BLaER1 treated with 17β-estradiol and CSF1 and Interleukin-3, amounts not matched to agents 10 nM and 100 nM (cell line): ENCODE measurements at regions not wholly inside any gene's neighbourhood (a gene's known extent, or its start where the extent isn't known, plus 50 kb on each side); places are given as distances from the start of the nearest gene placed in this dataset.
A peak's percentile ranks its signal among the peaks of the same experiment; 100 is the strongest.

Source experiments
- H3K27ac ChIP-seq, 11 experiments: shearing (Covaris generic); formaldehyde crosslinking; 2 replicates each; pipeline ENCODE4 v1.8.1; 2022
- H3K27me3 ChIP-seq, 11 experiments: shearing (Covaris generic); formaldehyde crosslinking; 2 replicates each; pipeline ENCODE4 v1.8.1; 2022
- H3K36me3 ChIP-seq, 11 experiments: shearing (Covaris generic); formaldehyde crosslinking; 2 replicates each; pipeline ENCODE4 v1.8.1; 2022
- H3K4me1 ChIP-seq, 10 experiments: shearing (Covaris generic); formaldehyde crosslinking; 2 replicates each; pipeline ENCODE4 v1.8.1; 2022
- H3K4me2 ChIP-seq, 11 experiments: shearing (Covaris generic); formaldehyde crosslinking; 2 replicates each; pipeline ENCODE4 v1.8.1; 2022
- H3K4me3 ChIP-seq, 10 experiments: shearing (Covaris generic); formaldehyde crosslinking; 2 replicates each; pipeline ENCODE4 v1.8.1; 2022
- H3K9ac ChIP-seq, 11 experiments: shearing (Covaris generic); formaldehyde crosslinking; 2 replicates each; pipeline ENCODE4 v1.8.1; 2022
- H3K9me3 ChIP-seq, 11 experiments: shearing (Covaris generic); formaldehyde crosslinking; replicated peaks in 1 of 11; 2 replicates each; pipeline ENCODE4 v1.8.1; 2022
- H4K20me1 ChIP-seq, 11 experiments: shearing (Covaris generic); formaldehyde crosslinking; 2 replicates each; pipeline ENCODE4 v1.8.1; 2022
- Cebpa-rat ChIP-seq, 11 experiments: shearing (Covaris generic); IDR thresholded peaks; 2 replicates each; pipeline ENCODE4 v1.8.1; 2022

DNA sequence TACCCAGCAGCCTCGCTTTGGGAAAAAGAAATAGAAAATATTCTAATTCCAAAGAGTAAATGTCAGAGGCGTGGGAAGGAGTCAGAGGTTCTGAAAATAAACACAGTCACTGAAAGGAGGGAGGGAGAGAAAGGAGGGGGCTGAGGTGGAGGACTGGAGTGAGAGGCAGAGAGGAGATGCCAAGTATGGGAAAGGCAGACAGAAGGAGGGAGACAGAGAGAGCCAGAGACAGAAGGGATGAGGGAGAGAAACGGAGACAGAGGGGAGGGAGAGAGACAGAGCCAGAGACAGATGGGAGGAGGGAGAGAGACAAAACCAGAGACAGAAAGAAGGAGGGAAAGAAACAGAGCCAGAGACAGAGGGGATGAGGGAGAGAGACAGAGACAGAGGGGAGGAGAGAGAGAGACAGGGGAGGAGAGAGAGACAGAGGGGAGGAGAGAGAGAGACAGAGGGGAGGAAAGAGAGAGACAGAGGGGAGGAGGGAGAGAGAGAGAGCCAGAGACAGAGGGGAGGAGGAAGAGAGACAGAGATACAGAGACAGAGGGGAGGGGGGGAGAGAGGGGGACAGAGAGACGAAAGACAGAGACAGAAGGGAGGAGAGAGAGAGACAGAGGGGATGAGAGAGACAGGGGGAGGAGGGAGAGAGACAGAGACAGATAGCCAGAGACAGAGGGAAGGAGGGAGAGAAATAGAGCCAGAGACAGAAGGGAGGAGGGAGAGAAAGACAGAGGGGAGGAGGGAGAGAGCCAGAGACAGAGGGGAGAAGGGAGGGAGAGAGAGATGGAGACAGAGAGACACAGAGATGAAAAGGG, 525.5 kb downstream of the MATN1 start:
- Histone ChIP-seq H3K36me3 (no peaks in the 10 kb centered on the region), H3K9me3 (peaks cover 8 to 22% (median 17%) of the 10 kb centered on the region in 11 experiments), H3K9ac (no peak overlapping the region), H3K27me3 (no peaks in the 10 kb centered on the region), H4K20me1 (no peaks in the 10 kb centered on the region), H3K4me2 (peak overlapping the region in 8 of 11 experiments; percentile 35 to 76 (median 61); a peak in 7 of 22 replicates), H3K4me3 (no peak overlapping the region), H3K27ac (no peak overlapping the region), H3K4me1 (peaks cover 13 to 32% (median 25%) of the 10 kb centered on the region in 10 experiments)
- no peak for TF ChIP-seq Cebpa-rat (IDR thresholded peaks at IDR 0.05)

DNA sequence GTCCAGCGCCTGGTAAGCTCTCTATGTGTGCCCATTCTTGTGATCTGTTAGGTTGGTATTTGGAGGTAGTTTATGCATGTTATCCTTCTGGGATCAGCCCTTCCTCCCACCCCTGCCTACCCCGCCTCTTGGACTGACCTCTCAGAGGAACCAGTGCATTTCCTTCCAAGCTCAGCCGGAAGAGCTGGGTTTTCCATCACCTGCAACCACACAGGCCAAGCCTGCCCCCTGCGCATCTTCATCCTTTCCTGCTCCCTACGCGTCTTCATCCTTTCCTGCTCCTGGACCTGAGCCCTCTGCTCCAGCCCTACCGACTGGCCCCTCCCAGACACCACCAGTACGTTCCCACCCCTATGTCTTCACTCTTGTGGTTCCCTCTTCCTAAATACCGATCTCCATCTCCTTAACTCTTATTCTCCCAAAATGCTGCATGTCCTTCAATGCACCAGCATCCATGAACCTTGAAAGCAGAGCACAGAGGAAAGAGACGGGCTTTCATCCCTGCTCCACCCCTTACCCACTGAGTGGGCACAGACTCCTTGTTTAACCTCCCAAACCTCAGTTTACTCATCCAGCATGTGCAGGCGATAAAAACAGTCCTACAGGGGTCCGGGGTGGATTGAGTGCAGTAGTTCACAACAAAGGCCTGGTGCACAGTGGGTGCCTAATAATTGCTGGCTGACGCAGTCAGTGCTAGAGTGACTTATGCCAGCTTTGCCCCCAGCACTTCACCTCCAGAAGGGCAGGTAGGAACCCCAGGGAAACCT, 526.3 kb downstream of the MATN1 start:
- Histone ChIP-seq H3K27me3 (no peaks in the 10 kb centered on the region), H3K4me1 (peaks cover 13 to 38% (median 26%) of the 10 kb centered on the region in 10 experiments), H3K4me2 (peak overlapping the region; percentile 35 to 76 (median 59)), H3K9ac (no peak overlapping the region), H4K20me1 (no peaks in the 10 kb centered on the region), H3K36me3 (no peaks in the 10 kb centered on the region), H3K4me3 (no peak overlapping the region), H3K9me3 (peaks cover 8 to 22% (median 17%) of the 10 kb centered on the region in 11 experiments), H3K27ac (no peak overlapping the region)
- TF ChIP-seq Cebpa-rat (IDR thresholded peaks at IDR 0.05), result no peak

DNA sequence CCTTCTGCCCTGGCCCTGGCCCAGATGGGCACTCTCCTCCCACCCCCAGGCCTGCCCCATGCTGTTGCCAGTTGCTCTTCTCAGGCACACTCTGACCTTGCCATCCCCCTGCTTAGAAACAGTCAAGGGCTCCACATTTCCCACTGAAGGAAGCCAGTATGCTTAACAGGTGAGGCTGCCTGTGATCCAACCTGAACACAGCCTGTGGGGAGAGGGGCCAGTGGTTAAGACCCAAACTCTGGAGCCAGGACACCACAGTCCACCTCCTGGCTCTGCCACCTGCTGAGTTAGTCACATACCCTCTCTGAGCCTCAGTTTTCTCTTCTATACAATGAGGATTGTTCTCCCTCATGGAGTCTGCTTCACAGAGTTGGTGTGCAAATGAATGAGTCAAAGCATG, 526.9 kb downstream of the MATN1 start:
- no peak for TF ChIP-seq Cebpa-rat (IDR thresholded peaks at IDR 0.05)
- Histone ChIP-seq H4K20me1 (no peaks in the 10 kb centered on the region), H3K9ac (no peak overlapping the region), H3K9me3 (peaks cover 6 to 18% (median 14%) of the 10 kb centered on the region in 11 experiments), H3K4me3 (no peak overlapping the region), H3K27ac (no peak overlapping the region), H3K27me3 (no peaks in the 10 kb centered on the region), H3K4me2 (peak overlapping the region; percentile 35 to 76 (median 59); a peak in 19 of 22 replicates), H3K4me1 (peaks cover 13 to 44% (median 28%) of the 10 kb centered on the region in 10 experiments), H3K36me3 (no peaks in the 10 kb centered on the region)

DNA sequence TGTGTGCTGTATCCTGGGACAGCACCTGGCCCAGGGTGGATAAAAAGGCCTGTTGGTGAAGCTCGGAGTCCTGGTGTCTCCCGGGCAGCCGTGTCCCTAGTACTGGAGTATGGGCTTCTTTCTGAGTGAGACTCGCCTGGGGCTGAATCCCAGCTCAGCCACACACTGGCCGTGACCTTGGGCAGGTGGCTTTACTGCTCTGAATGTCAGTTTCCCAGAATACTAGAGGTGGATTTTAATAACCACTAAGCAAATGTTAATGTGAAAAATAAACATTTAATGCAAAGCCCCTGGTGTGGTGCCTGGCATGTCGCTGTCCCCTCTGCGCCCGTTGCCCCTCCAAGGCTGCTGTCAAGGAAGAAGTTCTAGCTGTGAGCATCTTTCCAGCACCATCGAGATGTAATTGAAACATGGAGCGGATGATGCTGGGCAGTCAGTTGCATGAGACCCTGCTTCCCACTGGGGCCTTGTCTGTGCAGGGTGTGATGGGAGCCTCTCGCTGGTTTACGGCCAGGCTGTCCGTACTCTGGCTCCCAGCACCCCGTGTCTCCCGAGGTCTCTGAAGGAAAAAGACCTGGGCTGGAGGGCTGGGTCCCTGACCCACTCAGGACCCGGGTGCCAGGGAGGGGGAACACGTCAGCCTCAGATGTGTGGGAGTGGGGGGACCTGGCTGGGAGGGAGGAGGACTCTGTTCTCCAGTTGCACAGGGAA, 527.8 kb downstream of the MATN1 start:
- Histone ChIP-seq H3K9me3 (peaks cover 0 to 10% (median 7%) of the 10 kb centered on the region in 11 experiments; a peak in 16 of 22 replicates), H3K36me3 (no peaks in the 10 kb centered on the region), H3K4me1 (peaks cover 17 to 53% (median 33%) of the 10 kb centered on the region in 10 experiments), H3K27ac (no peak overlapping the region), H4K20me1 (no peaks in the 10 kb centered on the region), H3K4me3 (no peak overlapping the region), H3K4me2 (peak overlapping the region in 7 of 11 experiments; percentile 15 to 76 (median 59); a peak in 6 of 22 replicates), H3K27me3 (no peaks in the 10 kb centered on the region), H3K9ac (no peak overlapping the region)
- TF ChIP-seq Cebpa-rat (IDR thresholded peaks at IDR 0.05), result no peak

DNA sequence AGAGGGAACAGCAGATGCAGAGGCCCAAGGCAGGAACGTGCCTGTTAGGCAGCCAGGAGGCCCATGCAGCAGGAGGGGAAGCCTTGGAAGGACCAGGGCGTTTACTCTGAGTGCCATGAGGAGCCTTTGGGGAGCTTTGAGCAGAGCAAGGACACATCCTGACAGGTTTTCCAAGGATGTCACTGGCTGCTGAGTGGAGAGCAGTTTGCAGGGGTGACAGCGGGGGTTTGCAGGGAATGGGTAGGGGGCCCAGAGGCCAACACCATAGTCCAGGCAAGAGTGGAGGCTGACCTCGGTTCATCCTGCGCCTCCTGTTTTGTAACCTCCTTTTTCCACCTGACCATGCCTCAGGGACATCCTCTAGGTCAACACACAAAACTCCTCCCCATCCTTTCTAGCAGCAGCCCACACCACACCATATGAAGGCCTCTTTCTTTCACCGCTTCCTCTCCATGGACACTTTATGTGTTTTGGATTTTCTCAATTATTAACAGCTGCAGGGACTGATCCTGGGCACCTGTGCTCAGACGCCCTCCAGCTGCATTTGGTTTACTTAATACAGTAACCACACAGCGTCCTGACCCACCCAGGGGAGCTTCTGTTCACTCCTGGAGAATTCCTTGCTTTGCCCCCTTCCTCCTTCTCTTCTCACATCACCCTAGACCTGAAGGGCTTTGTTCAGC, 528.5 kb downstream of the MATN1 start:
- peaks cover 0 to 3% (median under 1%) of the 10 kb centered on the region in 11 experiments; a peak in 8 of 22 replicates for H3K9me3 ChIP-seq
- H4K20me1 ChIP-seq, result no peaks in the 10 kb centered on the region
- H3K27me3 ChIP-seq, result no peaks in the 10 kb centered on the region
- peaks cover 17 to 60% (median 33%) of the 10 kb centered on the region in 10 experiments for H3K4me1 ChIP-seq
- H3K4me2 ChIP-seq, result peak overlapping the region in 8 of 11 experiments; percentile 1 to 59 (median 22); a peak in 7 of 22 replicates
- H3K9ac ChIP-seq, result no peak overlapping the region
- TF ChIP-seq Cebpa-rat (IDR thresholded peaks at IDR 0.05), result no peak
- no peak overlapping the region for H3K4me3 ChIP-seq
- no peaks in the 10 kb centered on the region for H3K36me3 ChIP-seq
- no peak overlapping the region for H3K27ac ChIP-seq

DNA sequence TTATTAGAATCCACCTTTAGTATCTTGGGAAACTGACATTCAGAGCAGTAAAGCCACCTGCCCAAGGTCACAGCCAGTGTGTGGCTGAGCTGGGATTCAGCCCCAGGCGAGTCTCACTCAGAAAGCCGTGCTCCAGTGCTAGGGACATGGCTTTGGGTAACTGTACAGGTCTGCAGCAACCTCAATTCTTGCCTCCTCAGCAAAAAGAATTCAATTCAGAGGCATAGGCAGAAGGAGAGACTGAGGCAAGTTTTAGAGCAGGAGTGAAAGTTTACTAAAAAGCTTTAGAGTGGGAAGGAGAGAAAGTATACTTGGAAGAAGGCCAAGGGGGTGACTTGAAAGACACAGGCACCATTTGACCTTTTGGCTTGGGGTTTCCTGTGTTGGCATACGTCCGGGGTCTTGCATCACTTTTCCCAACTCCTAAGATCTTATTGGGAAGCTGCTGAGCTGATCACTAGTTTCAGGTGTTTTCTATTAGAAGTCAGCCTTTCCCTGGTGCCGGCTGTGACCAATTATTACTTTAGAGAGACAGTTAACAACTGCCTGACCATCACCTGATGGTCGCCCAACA, 529.3 kb downstream of the MATN1 start:
- Histone ChIP-seq H4K20me1 (no peaks in the 10 kb centered on the region), H3K4me3 (no peak overlapping the region), H3K27ac (no peak overlapping the region), H3K4me2 (peak overlapping the region in 1 of 11 experiments; percentile 28; a peak in 2 of 22 replicates), H3K9ac (no peak overlapping the region), H3K4me1 (peaks cover 17 to 64% (median 34%) of the 10 kb centered on the region in 10 experiments), H3K9me3 (no peaks in the 10 kb centered on the region), H3K36me3 (no peaks in the 10 kb centered on the region), H3K27me3 (no peaks in the 10 kb centered on the region)
- no peak for TF ChIP-seq Cebpa-rat (IDR thresholded peaks at IDR 0.05)

DNA sequence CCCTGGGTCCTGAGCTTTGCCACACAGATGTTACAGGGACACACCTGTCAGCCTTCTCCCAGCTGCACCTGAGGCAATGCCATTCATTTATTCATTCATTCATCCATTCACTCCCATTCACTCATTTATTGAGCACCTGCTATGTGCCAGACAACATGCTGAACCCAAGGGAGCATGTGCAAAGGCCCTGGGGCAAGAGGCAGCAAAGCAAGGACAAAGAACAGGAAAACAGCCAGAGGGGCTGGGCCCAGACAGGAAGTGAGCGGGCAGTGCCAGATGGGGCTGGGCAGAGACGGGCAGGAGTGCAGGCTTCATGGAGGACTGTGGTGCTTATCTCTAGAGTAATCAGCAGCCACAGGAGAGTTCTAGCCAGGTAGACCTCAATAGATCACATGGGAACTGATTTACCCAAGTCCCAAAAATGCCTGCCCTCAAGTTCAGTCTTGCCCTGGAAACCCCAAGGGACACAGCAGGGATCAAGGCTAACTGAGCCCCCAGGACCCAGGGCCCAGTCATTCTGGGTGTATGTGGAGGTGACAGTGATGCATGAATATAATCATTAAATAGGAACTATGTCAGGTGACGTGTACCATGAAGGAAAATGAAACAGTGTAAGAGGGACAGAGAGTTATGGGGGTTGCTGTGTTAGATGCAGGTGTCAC, 530.3 kb downstream of the MATN1 start:
- H4K20me1 ChIP-seq, result no peaks in the 10 kb centered on the region

More for the DNA sequence above, 530.3 kb downstream of the MATN1 start:
- Histone ChIP-seq H3K36me3 (no peaks in the 10 kb centered on the region), H3K27me3 (no peaks in the 10 kb centered on the region), H3K4me1 (peaks cover 17 to 64% (median 34%) of the 10 kb centered on the region in 10 experiments), H3K4me3 (no peak overlapping the region), H3K9ac (no peak overlapping the region), H3K9me3 (no peaks in the 10 kb centered on the region), H3K4me2 (peak overlapping the region in 1 of 11 experiments; percentile 31; a peak in 1 of 22 replicates), H3K27ac (no peak overlapping the region)
- no peak for TF ChIP-seq Cebpa-rat (IDR thresholded peaks at IDR 0.05)
